HG02870 (cell line): ENCODE measurements at regions not wholly inside any gene's neighbourhood (a gene's known extent, or its start where the extent isn't known, plus 50 kb on each side); places are given as distances from the start of the nearest gene placed in this dataset.
"Not testable (repeated sequence)": the region's sequence is repeated elsewhere in the genome, so short reads cannot be mapped to it uniquely, and the experiment has no call there.

Experiments
- ATAC-seq: cut with Tn5 transposase; IDR thresholded peaks from one replicate; pipeline ENCODE4 v1.9.1; 2021; ENCODE audit warnings: mild to moderate bottlenecking, moderate library complexity; ENCODE audit not compliant: unreplicated experiment

DNA sequence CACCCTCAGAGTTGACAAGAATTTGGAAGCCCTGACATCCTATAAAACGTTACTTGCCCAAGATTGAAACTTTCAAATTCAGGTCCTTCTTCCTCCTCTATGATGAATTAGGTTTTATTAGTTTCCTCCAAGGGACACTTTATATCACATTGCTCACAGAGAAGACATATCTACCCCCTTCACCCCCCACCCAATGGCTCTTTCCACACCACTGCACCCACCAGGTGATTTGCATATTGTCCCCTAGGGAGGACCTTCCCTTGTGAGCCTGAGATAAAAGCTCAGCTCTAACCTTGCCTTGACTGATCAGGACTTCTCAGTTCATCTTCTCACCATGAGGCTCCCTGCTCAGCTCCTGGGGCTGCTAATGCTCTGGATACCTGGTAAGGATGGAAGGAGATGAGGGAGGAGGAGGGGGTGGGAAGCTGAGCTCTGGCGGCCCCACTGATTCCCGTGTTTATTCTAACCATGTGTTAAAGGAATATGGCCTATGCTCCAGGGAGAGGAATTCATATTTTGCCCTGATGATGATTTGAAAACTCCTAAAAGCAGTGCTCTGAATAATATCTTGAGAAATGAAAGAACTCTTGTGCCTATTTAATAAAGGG lies 1255.8 kb downstream of the RPIA start:
- ATAC-seq = not testable (repeated sequence)

DNA sequence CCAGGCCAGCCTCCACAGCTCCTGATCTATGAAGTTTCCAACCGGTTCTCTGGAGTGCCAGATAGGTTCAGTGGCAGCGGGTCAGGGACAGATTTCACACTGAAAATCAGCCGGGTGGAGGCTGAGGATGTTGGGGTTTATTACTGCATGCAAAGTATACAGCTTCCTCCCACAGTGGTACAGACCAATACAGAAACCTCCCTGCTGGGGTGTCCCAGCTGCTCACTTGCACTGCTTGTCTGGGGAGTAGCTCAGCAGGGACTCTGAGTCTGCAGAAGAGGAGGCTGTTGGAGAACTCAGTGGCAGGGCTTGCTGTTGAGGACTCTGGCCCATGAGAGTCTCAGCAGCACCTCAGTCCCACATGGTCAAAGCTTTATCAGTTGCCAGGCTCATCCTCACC lies 1256.6 kb downstream of the RPIA start:
- peak; percentile 72 for ATAC-seq

DNA sequence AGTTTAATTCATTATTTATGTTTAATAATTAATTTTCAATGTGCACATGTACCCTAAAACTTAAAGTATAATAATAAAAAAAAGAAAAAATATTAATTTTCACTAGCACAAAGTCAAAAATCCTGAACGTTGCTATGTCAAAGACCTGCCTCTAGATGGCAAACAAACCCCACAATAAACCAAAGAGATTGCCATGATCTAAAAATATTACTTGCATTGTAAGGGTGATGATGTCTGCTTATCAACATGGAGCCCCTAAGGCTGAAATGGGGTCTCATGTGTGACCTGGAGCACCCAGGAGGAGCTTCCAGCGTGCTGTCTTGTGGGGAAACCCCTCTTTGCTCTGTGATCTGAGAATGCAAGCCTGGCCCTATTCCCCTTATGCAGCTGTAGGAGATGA lies 1259.3 kb downstream of the RPIA start:
- not testable (repeated sequence) for ATAC-seq

DNA sequence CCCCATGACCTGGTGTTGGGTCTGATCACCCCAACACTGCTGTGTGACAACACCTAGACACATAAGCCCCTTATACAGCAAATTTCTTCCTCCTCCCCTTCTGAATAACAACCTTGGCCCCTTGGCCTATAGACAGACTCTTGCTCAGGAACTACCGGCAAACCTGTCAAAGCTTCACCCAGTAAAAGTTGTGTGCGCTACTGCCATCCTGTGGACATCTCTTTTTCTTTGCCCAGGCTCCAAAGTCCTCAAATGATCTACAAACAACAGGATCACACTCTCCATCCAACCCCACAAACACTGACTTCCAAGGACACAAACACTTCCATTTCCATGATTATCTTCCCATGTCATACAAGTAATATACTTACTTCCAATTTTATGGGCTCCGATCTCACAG lies 1265.8 kb downstream of the RPIA start:
- ATAC-seq = not testable (repeated sequence)

DNA sequence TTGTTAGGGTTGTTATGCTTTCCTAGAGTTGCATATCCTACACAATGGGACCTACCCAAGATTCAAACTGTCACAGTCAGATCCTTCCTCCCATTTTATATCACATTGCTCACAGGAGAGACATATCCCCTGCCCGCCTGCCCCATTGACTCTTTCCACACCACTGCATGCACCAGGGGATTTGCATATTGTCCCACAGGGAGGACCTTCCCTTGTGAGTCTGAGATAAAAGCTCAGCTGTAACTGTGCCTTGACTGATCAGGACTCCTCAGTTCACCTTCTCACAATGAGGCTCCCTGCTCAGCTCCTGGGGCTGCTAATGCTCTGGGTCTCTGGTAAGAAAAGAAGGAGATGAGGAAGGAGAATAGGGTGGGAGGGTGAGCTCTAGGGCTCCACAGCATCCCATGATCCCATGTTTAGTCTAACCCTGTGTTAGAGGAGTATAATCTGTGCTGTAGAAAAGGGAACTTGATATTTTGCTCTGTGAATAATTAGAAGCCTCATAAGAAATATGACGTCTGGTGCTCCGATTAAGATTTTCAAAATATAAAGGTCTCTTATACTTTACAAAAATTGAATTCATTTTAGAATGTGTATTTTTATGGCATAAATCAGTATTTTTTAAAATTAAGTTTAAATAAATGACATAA lies 1268.4 kb downstream of the RPIA start:
- not testable (repeated sequence) for ATAC-seq

DNA sequence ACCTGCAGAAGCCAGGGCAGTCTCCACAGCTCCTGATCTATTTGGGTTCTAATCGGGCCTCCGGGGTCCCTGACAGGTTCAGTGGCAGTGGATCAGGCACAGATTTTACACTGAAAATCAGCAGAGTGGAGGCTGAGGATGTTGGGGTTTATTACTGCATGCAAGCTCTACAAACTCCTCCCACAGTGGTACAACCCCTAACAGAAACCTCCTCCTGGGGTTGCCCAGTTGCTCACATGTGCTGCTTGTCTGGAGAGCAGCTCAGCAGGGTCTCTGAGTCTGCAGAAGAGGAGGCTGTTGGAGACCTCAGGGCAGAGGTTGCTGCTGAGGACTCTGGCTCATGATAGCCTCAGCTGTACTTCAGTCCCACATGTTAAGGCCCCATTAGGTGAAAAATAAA lies 1269.1 kb downstream of the RPIA start:
- ATAC-seq = not testable (repeated sequence)

DNA sequence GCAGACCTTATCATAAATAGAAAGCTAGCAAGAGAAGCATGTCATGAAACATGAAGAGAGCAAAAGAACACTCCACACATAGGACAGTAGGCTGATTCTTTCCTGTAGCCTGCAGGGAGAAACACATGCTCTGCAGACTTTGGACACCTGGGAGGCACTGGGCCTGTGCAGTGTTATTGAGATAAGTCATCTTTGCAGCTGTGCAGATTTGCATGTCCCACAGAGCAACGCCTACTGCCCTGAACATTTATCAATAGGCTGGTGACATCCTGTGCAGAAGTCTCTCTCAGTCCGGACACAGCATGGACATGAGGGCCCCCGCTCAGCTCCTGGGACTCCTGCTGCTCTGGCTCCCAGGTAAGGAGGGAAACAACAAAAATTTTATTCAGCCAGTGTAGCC lies 1277.1 kb downstream of the RPIA start:
- peak; percentile 90 for ATAC-seq

DNA sequence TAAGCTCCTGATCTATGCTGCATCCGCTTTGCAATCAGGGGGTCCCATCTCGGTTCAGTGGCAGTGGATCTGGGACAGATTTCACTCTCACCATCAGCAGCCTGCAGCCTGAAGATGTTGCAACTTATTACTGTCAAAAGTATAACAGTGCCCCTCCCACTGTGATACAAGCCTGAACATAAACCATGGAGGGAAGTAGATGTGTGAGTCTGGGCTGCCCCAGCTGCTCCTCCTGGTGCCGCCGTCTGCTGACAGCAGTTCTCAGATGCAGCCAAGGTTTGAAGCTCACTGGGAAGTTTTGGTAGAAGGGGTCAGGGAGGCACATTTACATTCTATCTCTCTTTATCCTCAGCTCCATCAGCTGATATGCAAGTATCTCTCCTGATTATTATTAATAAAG lies 1277.7 kb downstream of the RPIA start:
- ATAC-seq = peak; percentile 47

DNA sequence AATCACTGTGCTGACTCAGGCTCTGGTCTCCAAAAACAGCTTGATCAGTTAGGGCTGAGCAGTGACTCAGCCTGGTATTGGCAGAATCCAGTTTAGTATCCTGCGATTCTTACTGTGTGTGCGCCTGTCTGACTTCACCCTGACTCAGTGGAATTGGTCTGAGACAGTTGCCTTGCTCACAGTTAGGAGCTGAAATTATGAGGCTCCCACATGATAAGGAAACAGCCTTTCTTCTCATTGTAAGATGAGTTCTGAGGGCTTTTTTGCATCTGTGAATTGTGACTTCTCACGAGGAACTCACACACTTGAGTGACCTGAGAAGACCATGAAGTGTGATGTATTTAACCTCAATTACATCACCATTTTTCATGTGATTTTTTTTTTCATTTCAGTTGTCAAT lies 1282.4 kb downstream of the RPIA start:
- not testable (repeated sequence) for ATAC-seq

DNA sequence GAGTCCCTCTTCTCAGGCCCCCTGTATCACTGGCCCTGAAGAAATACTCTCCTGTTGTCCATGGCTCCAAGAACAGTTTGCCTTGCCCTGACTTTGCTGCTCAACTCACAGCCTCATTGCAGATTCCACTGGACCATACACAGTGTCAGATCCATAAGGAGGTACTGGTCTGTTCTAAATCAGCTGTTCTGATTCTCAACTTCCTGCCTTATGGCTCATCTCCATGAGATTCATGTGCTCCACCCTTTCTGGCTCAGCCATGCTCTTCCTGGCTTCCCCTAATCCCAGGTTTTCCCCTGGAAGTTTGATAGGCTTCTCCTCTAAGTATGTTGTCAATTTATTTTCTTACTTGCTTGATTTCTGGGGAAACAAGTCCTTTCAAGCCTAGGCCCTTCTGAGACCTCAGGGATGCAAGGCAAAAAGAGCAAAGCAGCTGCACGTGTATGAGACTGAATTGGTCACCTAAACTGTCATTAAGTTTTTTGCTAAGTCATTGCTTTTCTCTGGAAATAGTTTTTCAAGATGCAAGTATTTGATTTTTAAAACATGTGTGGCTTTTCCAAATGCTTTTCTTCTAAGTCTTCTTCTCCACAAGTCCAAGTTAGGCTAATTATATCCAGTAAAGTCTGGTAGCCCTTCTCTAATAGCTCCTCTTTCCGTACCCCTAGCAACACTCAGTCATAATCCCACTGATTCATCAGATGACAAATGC lies 1288.5 kb downstream of the RPIA start:
- ATAC-seq = not testable (repeated sequence)

DNA sequence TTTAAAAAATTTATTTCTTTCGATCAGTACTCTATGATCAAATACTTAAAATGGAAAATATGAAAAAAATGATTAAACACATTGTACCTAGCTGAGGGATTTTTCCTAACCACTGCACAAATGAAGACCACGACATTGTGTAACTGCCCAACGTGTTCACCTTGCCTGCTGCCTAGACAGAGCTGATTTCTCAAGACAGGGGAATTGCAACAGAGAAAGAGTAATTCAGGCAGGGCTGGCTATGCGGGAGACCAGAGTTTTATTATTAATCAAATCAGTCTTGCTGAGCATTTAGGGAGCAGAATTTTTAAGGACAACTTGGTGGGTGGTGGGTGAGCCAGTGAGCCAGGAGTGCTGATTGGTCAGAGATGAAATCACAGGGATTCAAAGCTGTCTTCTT lies 1290.8 kb downstream of the RPIA start:
- ATAC-seq = not testable (repeated sequence)

DNA sequence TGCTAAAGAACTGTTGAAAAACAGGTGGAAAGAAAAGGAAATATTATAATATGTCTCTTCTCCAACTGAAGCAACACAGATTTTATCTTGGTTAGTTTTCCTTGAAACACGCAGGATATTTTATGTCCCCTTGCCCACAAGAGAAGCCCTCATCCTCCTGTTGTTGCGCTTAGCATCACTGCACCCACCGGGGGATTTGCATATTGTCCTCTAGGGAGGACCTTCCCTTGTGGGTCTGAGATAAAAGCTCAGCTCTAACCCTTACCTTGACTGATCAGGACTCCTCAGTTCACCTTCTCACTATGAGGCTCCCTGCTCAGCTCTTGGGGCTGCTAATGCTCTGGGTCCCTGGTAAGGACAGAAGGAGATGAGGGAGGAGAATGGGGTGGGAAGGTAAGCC lies 1294.2 kb downstream of the RPIA start:
- ATAC-seq = not testable (repeated sequence)

DNA sequence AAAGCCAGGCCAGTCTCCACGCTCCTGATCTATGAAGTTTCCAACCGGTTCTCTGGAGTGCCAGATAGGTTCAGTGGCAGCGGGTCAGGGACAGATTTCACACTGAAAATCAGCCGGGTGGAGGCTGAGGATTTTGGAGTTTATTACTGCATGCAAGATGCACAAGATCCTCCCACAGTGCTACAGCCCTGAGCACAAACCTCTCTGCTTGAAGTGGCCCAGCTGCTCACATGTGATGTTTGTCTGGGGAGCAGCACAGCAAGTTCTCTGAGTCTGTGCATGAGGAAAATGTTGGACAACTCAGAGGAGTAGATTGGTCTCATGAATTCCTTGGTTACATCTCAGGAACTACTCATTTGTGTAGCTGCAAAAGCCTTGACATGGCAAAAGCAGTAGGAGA lies 1295.1 kb downstream of the RPIA start:
- ATAC-seq = not testable (repeated sequence)

DNA sequence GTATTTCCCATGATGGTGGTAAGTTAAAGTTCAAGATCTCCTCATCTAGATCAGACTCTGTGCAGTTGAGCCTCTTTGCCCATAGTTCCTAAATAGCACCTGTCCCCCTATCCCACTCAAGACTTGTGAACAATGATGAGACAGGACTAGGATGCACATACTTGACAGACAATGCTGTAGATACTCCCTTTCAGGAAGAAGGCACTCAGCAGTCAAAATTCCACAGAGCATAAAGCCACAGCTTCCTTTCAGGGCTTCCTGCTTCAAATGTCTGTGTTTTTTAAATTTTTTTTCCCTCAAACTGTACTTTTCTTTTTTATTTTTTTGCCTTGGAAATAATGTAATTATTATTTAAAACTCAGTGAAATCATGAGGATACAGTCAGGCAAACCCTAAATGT lies 1305.3 kb downstream of the RPIA start:
- ATAC-seq = not testable (repeated sequence)

DNA sequence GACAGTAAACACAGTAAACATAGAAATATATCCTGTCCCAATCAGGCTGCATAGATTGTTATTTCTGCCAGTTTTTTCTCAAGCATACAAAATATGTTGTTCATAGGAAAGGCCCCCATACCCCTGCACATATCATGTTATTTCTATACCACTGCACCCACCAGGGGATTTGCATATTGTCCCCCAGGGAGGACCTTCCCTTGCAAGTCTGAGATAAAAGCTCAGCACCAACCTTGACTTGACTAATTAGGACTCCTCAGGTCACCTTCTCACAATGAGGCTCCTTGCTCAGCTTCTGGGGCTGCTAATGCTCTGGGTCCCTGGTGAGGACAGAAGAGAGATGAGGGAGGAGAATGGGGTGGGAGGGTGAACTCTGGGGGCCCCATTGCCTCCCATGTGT lies 1313.1 kb downstream of the RPIA start:
- ATAC-seq = not testable (repeated sequence)

DNA sequence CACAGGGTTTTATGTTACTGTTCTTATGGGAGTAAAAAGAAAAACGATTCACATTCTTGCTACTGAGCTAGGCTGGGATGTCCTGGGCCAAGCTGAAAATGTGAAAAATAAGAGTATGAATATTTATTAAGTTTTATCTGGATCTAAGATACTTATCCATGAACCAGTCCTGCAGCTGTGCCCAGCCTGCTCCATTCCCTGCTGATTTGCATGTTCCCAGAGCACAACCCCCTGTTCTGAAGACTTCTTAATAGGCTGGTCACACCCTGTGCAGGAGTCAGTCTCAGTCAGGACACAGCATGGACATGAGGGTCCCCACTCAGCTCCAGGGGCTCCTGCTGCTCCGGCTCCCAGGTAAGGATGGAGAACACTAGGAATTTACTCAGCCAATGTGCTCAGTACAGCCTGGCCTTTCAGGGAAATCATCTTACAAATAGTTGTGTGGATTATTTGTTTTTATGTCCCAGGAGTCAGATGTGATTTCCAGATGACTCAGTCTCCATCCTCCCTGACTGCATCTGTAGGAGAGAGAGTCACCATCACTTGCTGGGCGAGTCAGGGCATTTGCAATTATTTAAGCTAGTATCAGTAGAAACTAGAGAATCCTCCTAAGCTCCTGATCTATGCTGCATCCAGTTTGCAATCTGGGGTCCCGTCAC lies 1319.1 kb downstream of the RPIA start:
- ATAC-seq = not testable (repeated sequence)

DNA sequence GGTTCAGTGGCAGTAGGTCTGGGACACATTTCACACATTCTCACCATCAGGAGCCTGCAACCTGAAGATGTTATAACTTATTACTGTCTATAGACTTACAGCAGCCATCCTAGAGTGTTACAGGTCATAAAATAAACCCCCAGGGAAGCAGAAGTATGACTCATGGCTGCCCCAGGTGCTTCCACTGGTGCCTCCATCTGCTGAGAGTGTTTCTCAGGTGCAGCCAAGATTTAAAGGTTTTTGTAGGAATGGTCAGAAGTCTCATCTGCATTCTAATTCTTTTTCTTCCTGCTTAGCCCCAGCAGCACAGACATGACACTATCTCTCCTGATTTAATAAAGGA lies 1319.6 kb downstream of the RPIA start:
- ATAC-seq = not testable (repeated sequence)

DNA sequence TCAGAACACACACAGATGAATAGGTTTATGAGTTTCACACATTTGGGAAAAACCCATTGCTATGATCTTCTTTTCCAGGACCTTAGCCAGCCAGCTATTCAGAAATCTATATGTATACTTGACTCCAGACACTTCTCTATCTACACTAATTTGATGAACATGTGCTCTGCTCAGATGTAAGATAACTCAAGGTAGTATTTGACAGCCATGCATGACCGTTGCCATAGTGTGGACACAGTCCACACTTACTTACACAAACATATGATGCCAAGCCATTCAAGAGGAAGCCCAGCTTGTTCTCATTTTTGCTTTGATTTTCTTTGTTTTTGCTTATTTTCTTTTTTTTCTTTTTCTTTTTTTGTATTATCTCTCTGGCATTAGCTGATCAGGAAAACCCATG lies 1328.4 kb downstream of the RPIA start:
- not testable (repeated sequence) for ATAC-seq

DNA sequence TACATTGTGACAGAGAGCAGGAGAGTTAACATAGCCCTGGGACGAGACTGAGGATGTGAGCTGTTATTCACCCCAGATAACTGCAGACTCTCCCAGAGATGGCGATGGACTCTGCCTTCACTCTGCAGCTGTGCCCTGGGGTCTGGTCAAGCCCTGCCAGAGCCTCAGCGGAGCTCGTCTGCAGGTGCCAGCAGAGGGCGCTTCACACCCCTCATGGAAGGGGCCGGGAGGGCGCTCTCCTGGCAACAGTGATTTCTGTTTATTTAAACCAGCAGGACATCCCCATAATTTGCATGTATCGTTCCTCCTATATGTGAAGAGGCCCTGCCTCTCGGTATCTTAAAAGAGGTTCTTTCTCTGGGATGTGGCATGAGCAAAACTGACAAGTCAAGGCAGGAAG lies 1329.8 kb downstream of the RPIA start:
- ATAC-seq = peak; percentile 85

DNA sequence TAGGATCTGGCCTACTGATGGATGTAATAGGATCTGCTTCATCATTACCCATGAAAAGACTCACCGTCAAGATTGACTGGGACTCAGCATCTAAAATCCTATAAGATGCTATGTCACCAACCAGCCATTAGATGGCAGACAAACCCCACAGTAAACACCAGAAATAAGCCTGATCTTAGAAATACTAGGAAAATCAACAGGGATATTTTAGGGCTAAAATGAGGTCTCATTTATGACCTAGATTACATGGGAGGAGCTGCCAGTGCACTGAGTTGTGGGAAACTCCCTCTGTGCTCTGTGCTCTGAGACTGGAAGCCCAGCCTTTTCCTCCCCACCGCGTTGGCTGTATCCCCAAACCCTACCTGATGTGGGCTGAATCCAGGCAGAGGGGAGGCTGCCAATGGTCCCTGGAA lies 1335.8 kb downstream of the RPIA start:
- peak; percentile 65 for ATAC-seq

DNA sequence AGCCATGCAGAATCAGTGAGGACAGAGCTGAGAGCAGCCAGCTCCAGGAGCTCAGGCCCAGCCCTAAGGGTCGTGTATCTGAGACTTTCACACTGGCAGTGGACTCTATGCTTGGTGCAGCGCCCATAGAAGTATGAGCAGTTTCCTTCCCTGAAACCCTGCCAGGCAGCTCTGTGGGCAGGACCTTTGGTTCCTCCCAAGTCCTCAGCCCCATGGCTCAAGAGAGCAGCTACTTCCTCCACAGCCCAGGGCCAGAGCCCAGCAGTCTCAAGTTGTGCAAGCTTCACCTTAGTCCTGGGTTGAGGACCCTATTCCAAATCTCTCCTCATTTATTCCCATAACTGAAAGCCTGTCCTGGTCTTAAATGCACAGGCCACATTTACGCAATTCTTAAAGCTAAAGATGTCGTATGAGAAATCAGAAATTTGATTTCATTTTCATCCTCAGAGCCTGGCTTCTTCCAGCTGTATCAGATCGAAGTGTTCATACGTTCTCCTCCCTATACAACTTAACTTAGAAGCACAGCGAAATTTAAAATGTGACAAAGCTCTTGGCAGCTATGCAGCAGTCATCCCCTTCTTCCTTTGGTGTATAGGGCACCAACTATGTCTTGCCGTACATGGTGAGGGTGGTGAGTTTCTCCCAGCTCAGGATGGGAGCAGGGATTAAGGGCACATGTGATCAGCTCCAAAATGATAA lies 1337.1 kb downstream of the RPIA start:
- not testable (repeated sequence) for ATAC-seq
